ENCODE measurements at regions not wholly inside any gene's neighbourhood (a gene's known extent, or its start where the extent isn't known, plus 50 kb on each side); places are given as distances from the start of the nearest gene placed in this dataset.

- H3K4me3 ChIP-seq, result no peak overlapping the region
- H3K36me3 ChIP-seq, result no peaks in the 10 kb centered on the region
- no peaks in the 10 kb centered on the region for H3K27me3 ChIP-seq
- no peaks in the 10 kb centered on the region for H3K4me1 ChIP-seq
- no peaks in the 10 kb centered on the region for H3K9me3 ChIP-seq
- intact Hi-C loops (cut with DNase I), result no loop called here
- no peak for DNase-seq
- WGBS, 2 donors, result 53 to 60% methylated on average over 5 of the region's 5 CpGs
- TF ChIP-seq EP300 (IDR thresholded peaks at IDR 0.05), result no peak
- no peak for TF ChIP-seq POLR2A (IDR thresholded peaks at IDR 0.05)
- no peak for TF ChIP-seq POLR2AphosphoS5 (IDR thresholded peaks at IDR 0.05)
- TF ChIP-seq CTCF (IDR thresholded peaks at IDR 0.05), result no peak
- H3K27ac ChIP-seq, result no peak overlapping the region
These were observed 331.4 kb upstream of the MGMT start for GRCh38 chr10:129135624-129136023.

DNA sequence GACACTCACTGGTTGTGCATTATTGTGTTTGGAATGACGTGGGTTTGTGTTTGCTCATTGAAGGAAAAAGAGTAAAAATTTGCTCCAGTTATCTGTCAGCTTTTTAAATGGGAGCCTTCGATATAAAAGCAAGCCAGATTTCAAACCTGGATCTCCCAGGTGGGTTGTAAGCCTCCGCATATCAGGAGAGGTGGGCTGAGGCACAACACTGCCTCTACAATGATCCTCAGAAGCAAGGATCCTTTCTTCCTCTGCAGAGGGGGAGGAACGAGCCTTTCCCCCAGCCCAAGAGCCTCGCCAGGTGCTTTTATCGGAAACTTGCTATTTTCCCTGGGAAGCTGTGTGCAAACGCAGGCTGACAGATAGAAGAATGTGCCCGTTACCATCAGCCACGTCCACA is 331.0 kb upstream of the MGMT start:
- Histone ChIP-seq H3K9me3 (no peaks in the 10 kb centered on the region), H3K4me1 (peaks cover 0 to under 1% (median 0%) of the 10 kb centered on the region in 4 donors), H3K27ac (no peak overlapping the region), H3K36me3 (no peaks in the 10 kb centered on the region), H3K4me3 (no peak overlapping the region), H3K27me3 (no peaks in the 10 kb centered on the region)
- intact Hi-C loops (cut with DNase I), result no loop called here
- WGBS, 2 donors, result 63 to 80% methylated on average over 9 of the region's 9 CpGs
- DNase-seq, result no peak
- TF ChIP-seq EP300 (IDR thresholded peaks at IDR 0.05) (no peak), POLR2AphosphoS5 (IDR thresholded peaks at IDR 0.05) (no peak), CTCF (IDR thresholded peaks at IDR 0.05) (no peak), POLR2A (IDR thresholded peaks at IDR 0.05) (no peak)

DNA sequence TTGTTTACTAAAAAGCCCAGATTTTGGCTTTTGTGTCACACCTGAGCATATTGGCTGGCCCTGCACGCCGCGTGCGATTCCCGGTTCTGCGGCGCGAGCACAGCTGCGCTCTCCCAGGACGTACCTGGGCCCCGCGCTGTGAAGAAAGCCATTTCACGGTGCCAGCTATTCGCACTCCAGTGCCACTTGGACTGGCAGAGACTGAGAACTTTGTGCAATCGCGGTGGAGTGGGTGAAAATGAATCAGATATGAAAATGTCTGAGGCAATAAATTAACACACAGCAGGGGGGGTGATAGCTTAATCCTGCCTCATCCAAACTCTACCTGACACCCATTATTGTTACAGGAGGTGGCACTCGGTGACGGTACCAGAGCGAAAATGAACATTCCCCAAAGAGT is 330.1 kb upstream of the MGMT start:
- no peak for DNase-seq
- TF ChIP-seq CTCF (IDR thresholded peaks at IDR 0.05) (no peak), POLR2AphosphoS5 (IDR thresholded peaks at IDR 0.05) (no peak), EP300 (IDR thresholded peaks at IDR 0.05) (no peak), POLR2A (IDR thresholded peaks at IDR 0.05) (no peak)
- H3K27me3 ChIP-seq, result no peaks in the 10 kb centered on the region
- no peak overlapping the region for H3K4me3 ChIP-seq
- intact Hi-C loops (cut with DNase I), result no loop called here
- H3K4me1 ChIP-seq, result peaks cover 0 to 5% (median 0%) of the 10 kb centered on the region in 4 donors
- H3K36me3 ChIP-seq, result no peaks in the 10 kb centered on the region
- H3K27ac ChIP-seq, result no peak overlapping the region
- WGBS, 2 donors, result 92 to 94% methylated on average over 19 of the region's 19 CpGs
- no peaks in the 10 kb centered on the region for H3K9me3 ChIP-seq

DNA sequence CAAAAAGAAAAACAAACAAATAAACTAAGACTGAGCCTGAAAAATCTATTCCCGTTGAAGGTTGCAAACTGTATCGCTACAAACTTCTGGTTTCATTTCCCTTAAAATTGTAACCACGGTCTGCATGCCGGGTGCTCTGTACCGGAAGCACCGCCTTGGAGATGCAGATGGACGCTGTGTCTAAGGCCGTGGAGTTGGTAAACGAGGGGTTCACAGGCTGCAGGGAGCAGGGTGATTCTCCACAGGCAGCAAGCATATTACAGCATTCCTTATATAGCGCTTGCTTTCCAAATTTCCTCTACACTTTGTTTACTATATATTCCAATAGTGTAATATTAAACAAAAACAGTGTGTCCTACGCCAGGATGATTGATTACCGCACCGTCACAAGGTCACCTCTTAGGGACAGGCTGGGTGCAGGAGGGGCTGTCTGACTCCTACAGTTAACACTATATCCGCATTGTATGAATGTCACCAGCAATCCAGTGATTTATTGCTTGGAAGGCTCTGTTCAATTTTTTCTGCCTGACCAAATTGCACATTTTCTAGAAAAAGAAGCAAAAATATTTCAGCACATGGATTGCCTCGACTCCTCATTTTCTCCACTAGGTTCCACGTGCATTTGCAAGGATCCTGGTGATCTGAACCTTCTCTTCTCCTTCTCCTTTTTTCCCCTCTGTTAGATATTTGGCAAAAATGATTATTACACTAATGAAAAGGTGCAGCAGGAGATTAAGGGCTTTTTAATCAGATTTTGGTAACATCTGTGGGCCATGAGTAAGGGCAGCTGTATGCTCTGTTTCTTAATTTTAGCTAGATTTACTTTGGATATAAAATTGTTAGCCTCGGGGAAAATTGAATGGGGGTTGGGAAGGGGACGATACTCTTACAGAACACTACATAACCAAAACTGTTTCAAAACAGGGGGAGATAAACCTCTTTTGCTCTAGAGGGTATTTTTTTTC is 325.8 kb upstream of the MGMT start:
- Histone ChIP-seq H3K36me3 (no peaks in the 10 kb centered on the region), H3K4me3 (no peak overlapping the region), H3K4me1 (peaks cover 0 to 5% (median 0%) of the 10 kb centered on the region in 4 donors), H3K27ac (no peak overlapping the region), H3K27me3 (no peaks in the 10 kb centered on the region), H3K9me3 (no peaks in the 10 kb centered on the region)
- TF ChIP-seq CTCF (IDR thresholded peaks at IDR 0.05) (no peak), POLR2A (IDR thresholded peaks at IDR 0.05) (no peak), EP300 (IDR thresholded peaks at IDR 0.05) (no peak), POLR2AphosphoS5 (IDR thresholded peaks at IDR 0.05) (no peak)
- WGBS, 2 donors, result 40 to 51% methylated on average over 18 of the region's 18 CpGs
- intact Hi-C loops (cut with DNase I), result no loop called here
- DNase-seq, result no peak

Measured in sigmoid colon (tissue), 6 donors.